Sigmoid colon (tissue), 6 donors: ENCODE measurements at regions not wholly inside any gene's neighbourhood (a gene's known extent, or its start where the extent isn't known, plus 50 kb on each side); places are given as distances from the start of the nearest gene placed in this dataset.

Source experiments
- DNase-seq: peaks from one replicate; pipeline ENCODE4 v3.0.0-alpha.2; 2019
- H3K27ac ChIP-seq, 4 donors: fragments of 200-600 bp; sonication (generic); one replicate each; pipeline ENCODE4 v1.5.1; 2016 to 2019; ENCODE audit warnings: mild to moderate bottlenecking in 1 of 4
- H3K27me3 ChIP-seq, 3 donors: fragments of 200-600 bp; sonication (generic); one replicate each; pipeline ENCODE4 v1.5.1; 2019; ENCODE audit warnings: mild to moderate bottlenecking in 1 of 3
- H3K36me3 ChIP-seq, 4 donors: fragments of 200-600 bp; sonication (generic); one replicate each; pipeline ENCODE4 v1.5.1; 2016 to 2019
- H3K4me1 ChIP-seq, 4 donors: fragments of 200-600 bp; sonication (generic); one replicate each; pipeline ENCODE4 v1.5.1; 2017 to 2019
- H3K4me3 ChIP-seq, 4 donors: fragments of 200-600 bp; sonication (generic); one replicate each; pipeline ENCODE4 v1.5.1; 2017 to 2019; ENCODE audit warnings: mild to moderate bottlenecking in 2 of 4, moderate library complexity in 1 of 4
- H3K9me3 ChIP-seq, 4 donors: fragments of 200-600 bp in 3 of 4; sonication (generic) in 3 of 4; one replicate each; pipeline versions ENCODE4 v1.5.1 to v1.6.1; 2013 to 2019
- EP300 ChIP-seq, 4 donors: sonication (generic); formaldehyde crosslinking; IDR thresholded peaks; one replicate each; pipeline ENCODE4 v1.6.1; 2017; ENCODE audit warnings: antibody characterized with exemption in 4 of 4
- POLR2A ChIP-seq, 2 donors: fragments of 450-650 bp; IDR thresholded peaks; one replicate each; pipeline ENCODE4 v1.6.1; 2016; ENCODE audit warnings: antibody characterized with exemption in 2 of 2, mild to moderate bottlenecking in 2 of 2, moderate library complexity in 2 of 2
- POLR2AphosphoS5 ChIP-seq, 4 donors: sonication (generic); formaldehyde crosslinking; IDR thresholded peaks; one replicate each; pipeline ENCODE4 v1.6.1; 2017; ENCODE audit warnings: antibody characterized with exemption in 4 of 4
- WGBS, 2 donors: extraction: QIAGEN DNeasy Blood & Tissue Kit; methylation state at CpG; one replicate each; pipeline ENCODE4 v1.1.7; 2013; 5-methylcytosine and 5-hydroxymethylcytosine counted together
- intact Hi-C: fragments of 100-400 bp; cut with DNase I; formaldehyde crosslinking; loops from one replicate; pipeline ENCODE4 v1.15.1; 2023
- TF ChIP-seq, protein P1 (sequence below), 4 experiments: fragments of 450-650 bp in 3 of 4; fragments of 200-600 bp in 1 of 4; IDR thresholded peaks; one replicate each; pipeline ENCODE4 v1.5.1; 2016 to 2019; ENCODE audit warnings: antibody characterized with exemption in 4 of 4, mild to moderate bottlenecking in 3 of 4, moderate library complexity in 2 of 4
- donor health status: healthy with polysubstance abuse.
- donor health status: healthy.

DNA sequence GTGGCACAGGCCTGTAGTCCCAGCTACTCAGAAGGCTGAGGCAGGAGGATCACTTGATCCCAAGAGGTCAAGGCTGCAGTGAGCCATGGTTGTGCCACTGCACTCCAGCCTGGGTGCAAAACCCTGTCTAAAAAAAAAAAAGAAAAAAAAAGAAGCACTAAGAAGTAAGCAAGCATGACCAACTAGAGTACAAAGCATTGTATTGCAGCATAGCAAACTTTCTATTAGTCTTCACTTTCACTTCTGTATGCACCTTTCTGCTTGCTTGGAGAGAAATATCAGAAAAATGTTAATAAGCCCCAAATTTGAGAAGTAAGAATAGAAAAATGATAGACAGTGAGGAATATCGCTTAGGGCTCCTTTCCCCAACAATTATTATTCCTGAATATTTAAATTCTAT lies 497.7 kb upstream of the WWC1 start:
- no peaks in the 10 kb centered on the region for H3K9me3 ChIP-seq
- intact Hi-C loops = no loop called here
- DNase-seq = no peak
- WGBS, 2 donors = 87 to 90% methylated on average over 1 of the region's 1 CpG
- TF ChIP-seq POLR2A (IDR thresholded peaks at IDR 0.05) = no peak
- TF ChIP-seq EP300 (IDR thresholded peaks at IDR 0.05) = no peak
- no peak for TF ChIP-seq POLR2AphosphoS5 (IDR thresholded peaks at IDR 0.05)
- TF ChIP-seq, protein P1, sequence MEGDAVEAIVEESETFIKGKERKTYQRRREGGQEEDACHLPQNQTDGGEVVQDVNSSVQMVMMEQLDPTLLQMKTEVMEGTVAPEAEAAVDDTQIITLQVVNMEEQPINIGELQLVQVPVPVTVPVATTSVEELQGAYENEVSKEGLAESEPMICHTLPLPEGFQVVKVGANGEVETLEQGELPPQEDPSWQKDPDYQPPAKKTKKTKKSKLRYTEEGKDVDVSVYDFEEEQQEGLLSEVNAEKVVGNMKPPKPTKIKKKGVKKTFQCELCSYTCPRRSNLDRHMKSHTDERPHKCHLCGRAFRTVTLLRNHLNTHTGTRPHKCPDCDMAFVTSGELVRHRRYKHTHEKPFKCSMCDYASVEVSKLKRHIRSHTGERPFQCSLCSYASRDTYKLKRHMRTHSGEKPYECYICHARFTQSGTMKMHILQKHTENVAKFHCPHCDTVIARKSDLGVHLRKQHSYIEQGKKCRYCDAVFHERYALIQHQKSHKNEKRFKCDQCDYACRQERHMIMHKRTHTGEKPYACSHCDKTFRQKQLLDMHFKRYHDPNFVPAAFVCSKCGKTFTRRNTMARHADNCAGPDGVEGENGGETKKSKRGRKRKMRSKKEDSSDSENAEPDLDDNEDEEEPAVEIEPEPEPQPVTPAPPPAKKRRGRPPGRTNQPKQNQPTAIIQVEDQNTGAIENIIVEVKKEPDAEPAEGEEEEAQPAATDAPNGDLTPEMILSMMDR (IDR thresholded peaks at IDR 0.05) = no peak
- H3K4me1 ChIP-seq = peaks cover 0 to 9% (median 0%) of the 10 kb centered on the region in 4 donors
- H3K27ac ChIP-seq = no peak overlapping the region
- no peaks in the 10 kb centered on the region for H3K27me3 ChIP-seq
- H3K36me3 ChIP-seq = no peaks in the 10 kb centered on the region
- no peak overlapping the region for H3K4me3 ChIP-seq

DNA sequence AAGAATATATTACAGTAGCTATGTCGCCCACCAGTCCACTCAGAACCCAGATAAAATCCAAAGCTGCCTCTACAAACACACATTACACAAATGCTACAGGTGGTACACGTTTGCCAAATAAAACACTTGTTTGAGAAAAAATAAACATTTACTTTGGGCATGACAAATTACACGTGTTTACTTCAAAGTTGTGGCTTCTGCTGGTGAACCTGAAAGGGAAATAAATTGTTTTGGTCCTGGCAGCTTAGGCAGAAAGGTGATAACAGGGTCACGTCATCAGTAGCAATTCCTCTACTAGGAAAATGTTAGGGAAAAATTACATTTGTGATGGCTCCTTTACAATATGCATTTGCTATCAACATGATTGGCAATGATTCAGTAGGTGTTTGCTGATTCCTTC lies 497.3 kb upstream of the WWC1 start:
- 22 to 61% methylated on average over 4 of the region's 4 CpGs for WGBS, 2 donors
- H3K4me3 ChIP-seq = no peak overlapping the region
- peaks cover 0 to 9% (median 0%) of the 10 kb centered on the region in 4 donors for H3K4me1 ChIP-seq
- TF ChIP-seq, protein P1 (IDR thresholded peaks at IDR 0.05) = no peak
- TF ChIP-seq POLR2AphosphoS5 (IDR thresholded peaks at IDR 0.05) (no peak), POLR2A (IDR thresholded peaks at IDR 0.05) (no peak), EP300 (IDR thresholded peaks at IDR 0.05) (no peak)
- H3K27me3 ChIP-seq = no peaks in the 10 kb centered on the region
- no peaks in the 10 kb centered on the region for H3K36me3 ChIP-seq
- DNase-seq = no peak
- no peaks in the 10 kb centered on the region for H3K9me3 ChIP-seq
- intact Hi-C loops = no loop called here
- H3K27ac ChIP-seq = no peak overlapping the region

DNA sequence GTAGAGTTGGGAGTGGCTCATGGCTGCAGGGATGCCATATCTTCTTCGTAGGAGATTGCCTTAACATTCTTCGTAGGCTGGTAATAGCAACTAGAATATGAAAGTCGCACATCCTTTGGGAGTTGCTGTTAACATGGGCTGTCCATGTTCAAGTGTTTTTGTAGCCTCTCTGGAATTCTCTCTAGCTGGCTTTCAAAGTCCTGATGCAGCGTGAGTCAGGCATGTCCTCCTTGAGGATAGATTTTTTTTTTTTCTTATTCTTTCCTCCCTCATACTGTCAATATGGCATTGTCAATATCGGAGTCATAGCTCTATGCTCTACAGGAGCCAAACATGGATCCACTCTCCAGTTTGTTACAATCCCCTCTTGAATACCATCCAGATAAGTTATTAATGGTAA lies 494.8 kb upstream of the WWC1 start:
- no peak for TF ChIP-seq POLR2A (IDR thresholded peaks at IDR 0.05)
- TF ChIP-seq, protein P1 (IDR thresholded peaks at IDR 0.05) = no peak
- TF ChIP-seq POLR2AphosphoS5 (IDR thresholded peaks at IDR 0.05) = no peak
- no peak for TF ChIP-seq EP300 (IDR thresholded peaks at IDR 0.05)
- 86 to 93% methylated on average over 5 of the region's 5 CpGs for WGBS, 2 donors
- Histone ChIP-seq H3K4me1 (peaks cover 0 to 11% (median 3%) of the 10 kb centered on the region in 4 donors), H3K4me3 (no peak overlapping the region), H3K27me3 (no peaks in the 10 kb centered on the region), H3K27ac (no peak overlapping the region), H3K9me3 (no peaks in the 10 kb centered on the region), H3K36me3 (no peaks in the 10 kb centered on the region)
- DNase-seq = no peak
- intact Hi-C loops = no loop called here

DNA sequence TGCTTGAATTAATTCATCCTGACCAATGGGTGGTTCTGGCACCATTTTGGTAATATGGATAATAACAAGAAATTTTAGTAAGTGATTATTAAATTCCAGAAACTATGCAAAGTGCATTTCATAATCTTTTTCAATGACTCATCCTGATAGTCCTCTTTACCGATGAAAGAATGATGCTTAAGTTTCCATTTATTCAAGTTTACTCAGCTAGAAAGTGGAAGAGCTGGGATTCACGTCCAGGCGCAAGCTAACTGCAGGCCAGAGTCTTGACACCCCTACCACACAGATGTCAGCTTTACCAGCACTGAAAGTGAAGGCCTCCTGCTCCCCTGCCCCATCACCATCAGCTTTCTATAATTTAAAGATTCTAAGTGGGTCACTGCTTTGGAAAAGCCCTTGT lies 493.5 kb upstream of the WWC1 start:
- Histone ChIP-seq H3K27ac (no peak overlapping the region), H3K4me1 (peaks cover 0 to 11% (median 3%) of the 10 kb centered on the region in 4 donors), H3K9me3 (no peaks in the 10 kb centered on the region), H3K4me3 (no peak overlapping the region), H3K27me3 (no peaks in the 10 kb centered on the region), H3K36me3 (no peaks in the 10 kb centered on the region)
- intact Hi-C loops = no loop called here
- TF ChIP-seq EP300 (IDR thresholded peaks at IDR 0.05) (no peak), POLR2A (IDR thresholded peaks at IDR 0.05) (no peak), POLR2AphosphoS5 (IDR thresholded peaks at IDR 0.05) (no peak)
- TF ChIP-seq, protein P1 (IDR thresholded peaks at IDR 0.05) = no peak
- WGBS, 2 donors = 72 to 73% methylated on average over 3 of the region's 3 CpGs
- no peak for DNase-seq

DNA sequence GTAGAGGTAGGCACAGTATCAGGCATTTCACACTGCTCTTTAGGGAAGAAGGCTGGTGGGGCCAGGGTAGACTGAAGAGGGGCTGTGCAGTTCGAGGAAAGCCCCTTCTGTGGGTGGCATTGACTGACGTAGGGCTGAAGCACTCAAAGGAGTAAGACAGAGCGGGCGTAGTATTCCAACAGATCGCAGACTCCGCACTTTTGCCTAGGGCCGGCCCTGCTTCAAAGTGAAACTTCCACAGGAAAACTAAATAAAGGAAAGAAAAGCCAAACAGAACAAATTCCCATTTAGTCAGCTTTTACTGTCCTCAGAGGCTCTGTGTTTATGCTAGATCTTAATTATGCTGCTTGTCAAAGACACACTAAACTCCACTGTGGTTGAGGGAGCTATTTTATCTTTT lies 493.0 kb upstream of the WWC1 start:
- Histone ChIP-seq H3K27me3 (no peaks in the 10 kb centered on the region), H3K9me3 (no peaks in the 10 kb centered on the region), H3K36me3 (no peaks in the 10 kb centered on the region), H3K4me1 (peaks cover 0 to 11% (median 3%) of the 10 kb centered on the region in 4 donors), H3K4me3 (no peak overlapping the region), H3K27ac (no peak overlapping the region)
- no peak for DNase-seq
- intact Hi-C loops = no loop called here
- 62 to 75% methylated on average over 7 of the region's 7 CpGs for WGBS, 2 donors
- TF ChIP-seq POLR2A (IDR thresholded peaks at IDR 0.05) (no peak), POLR2AphosphoS5 (IDR thresholded peaks at IDR 0.05) (no peak), EP300 (IDR thresholded peaks at IDR 0.05) (no peak)
- TF ChIP-seq, protein P1 (IDR thresholded peaks at IDR 0.05) = no peak
